Spleen (tissue), 7 donors: ENCODE measurements at regions not wholly inside any gene's neighbourhood (a gene's known extent, or its start where the extent isn't known, plus 50 kb on each side); places are given as distances from the start of the nearest gene placed in this dataset.

Experiments used
- CTCF ChIP-seq, 11 experiments: fragments of 200-600 bp in 7 of 11; fragments of 450-650 bp in 4 of 11; sonication (generic) in 4 of 11; IDR thresholded peaks in 8 of 11; conservative IDR thresholded peaks in 3 of 11; 1 replicate in 7 of 11; 2 replicates in 4 of 11; pipeline versions ENCODE4 v1.4.0 to v1.8.0; 2016 to 2021; ENCODE audit warnings: antibody characterized with exemption in 11 of 11, inconsistent platforms in 4 of 11, mild to moderate bottlenecking in 1 of 11
- POLR2A ChIP-seq, 3 donors: fragments of 450-650 bp; IDR thresholded peaks; one replicate each; pipeline ENCODE4 v1.5.1; 2017; ENCODE audit warnings: antibody characterized with exemption in 3 of 3, mild to moderate bottlenecking in 1 of 3
- POLR2AphosphoS5 ChIP-seq, 3 donors: sonication (generic); formaldehyde crosslinking; IDR thresholded peaks; one replicate each; pipeline ENCODE4 v1.5.1; 2017; ENCODE audit warnings: antibody characterized with exemption in 3 of 3
- donor health status: DM: no; HTN: no; CAD: no; lungs with moderate emphysema.
- donor health status: DM: no; HTN: no; CAD: no.
- donor health status: DM: no; HTN: no; CAD: no.

- no peak for TF ChIP-seq POLR2A (IDR thresholded peaks at IDR 0.05)
- no peak for TF ChIP-seq CTCF (IDR thresholded peaks at IDR 0.05 in 8 of 11, conservative IDR thresholded peaks at IDR 0.05 in 3 of 11)
- TF ChIP-seq POLR2AphosphoS5 (IDR thresholded peaks at IDR 0.05): no peak
Measured at GRCh38 chr6:33927616-33928015, 123.8 kb upstream of the MLN start.
